AG04450 (cell line): ENCODE measurements at regions not wholly inside any gene's neighbourhood (a gene's known extent, or its start where the extent isn't known, plus 50 kb on each side); places are given as distances from the start of the nearest gene placed in this dataset.

ENCODE experiments used
- CTCF ChIA-PET: fragments of 300-600, 350-600 bp; formaldehyde crosslinking; extraction: SDS; loops from one replicate; lab custom pipeline; 2022; ENCODE audit warnings: antibody characterized with exemption, inconsistent platforms; lab: Charles Lee
- POLR2A ChIA-PET: fragments of 350-600 bp; formaldehyde crosslinking; extraction: SDS; loops from one replicate; lab custom pipeline; 2021; ENCODE audit warnings: antibody characterized with exemption, inconsistent platforms; lab: Yijun Ruan, JAX
- DNase-seq: peaks from one replicate; pipeline ENCODE4 v3.0.0-alpha.2; 2011; ENCODE audit warnings: low read depth, low spot score
- H3K27ac ChIP-seq: one replicate; pipeline ENCODE4 v1.5.1; 2012; ENCODE audit warnings: low read depth, low read length, control low read depth
- H3K27me3 ChIP-seq: one replicate; pipeline ENCODE4 v1.6.0; 2012; ENCODE audit warnings: low read length; ENCODE audit not compliant: control insufficient read depth, insufficient read depth
- H3K4me3 ChIP-seq: 2 replicates; pipeline ENCODE4 v1.5.1; 2011; ENCODE audit warnings: mild to moderate bottlenecking, low read depth, low read length, control low read depth
- H3K9me3 ChIP-seq: 2 replicates; pipeline ENCODE4 v1.5.1; 2012; ENCODE audit warnings: low read length; ENCODE audit not compliant: control insufficient read depth, insufficient read depth
- CTCF ChIP-seq: IDR thresholded peaks from 2 replicates; pipeline ENCODE4 v1.5.1; 2011; ENCODE audit warnings: low read depth, low read length, control low read depth, inconsistent platforms

GRCh38 chr13:67481445-67481844, 251.3 kb upstream of the PCDH9 start:
- no peak for TF ChIP-seq CTCF
- ChIA-PET POLR2A (no interaction called here), CTCF (no interaction called here)
- H3K9me3 ChIP-seq, result no peaks in the 10 kb centered on the region
- DNase-seq, result no peak
- H3K4me3 ChIP-seq, result no peak overlapping the region
- H3K27me3 ChIP-seq, result no peaks in the 10 kb centered on the region
- no peak overlapping the region for H3K27ac ChIP-seq

- Histone ChIP-seq H3K27me3 (no peaks in the 10 kb centered on the region), H3K27ac (no peak overlapping the region), H3K4me3 (no peak overlapping the region), H3K9me3 (no peaks in the 10 kb centered on the region)
- POLR2A ChIA-PET, result no interaction called here
- CTCF ChIA-PET, result no interaction called here
- no peak for DNase-seq
- TF ChIP-seq CTCF, result no peak
Measured at GRCh38 chr13:67474115-67474514, 244.0 kb upstream of the PCDH9 start.

- CTCF ChIA-PET, result no interaction called here
- DNase-seq, result no peak
- Histone ChIP-seq H3K27ac (no peak overlapping the region), H3K4me3 (no peak overlapping the region), H3K27me3 (no peaks in the 10 kb centered on the region), H3K9me3 (no peaks in the 10 kb centered on the region)
- POLR2A ChIA-PET, result no interaction called here
- no peak for TF ChIP-seq CTCF
Measured at GRCh38 chr13:67469623-67470022, 239.5 kb upstream of the PCDH9 start.

- CTCF ChIA-PET, result no interaction called here
- no peaks in the 10 kb centered on the region for H3K9me3 ChIP-seq
- H3K27me3 ChIP-seq, result no peaks in the 10 kb centered on the region
- DNase-seq, result no peak
- no peak overlapping the region for H3K27ac ChIP-seq
- POLR2A ChIA-PET, result no interaction called here
- no peak overlapping the region for H3K4me3 ChIP-seq
- no peak for TF ChIP-seq CTCF
Measured at GRCh38 chr13:67466569-67466968, 236.4 kb upstream of the PCDH9 start.

GRCh38 chr13:67464154-67464553, 234.0 kb upstream of the PCDH9 start:
- POLR2A ChIA-PET, result no interaction called here
- no peak overlapping the region for H3K4me3 ChIP-seq
- H3K27me3 ChIP-seq, result no peaks in the 10 kb centered on the region
- no peak overlapping the region for H3K27ac ChIP-seq
- CTCF ChIA-PET, result no interaction called here
- no peak for DNase-seq
- no peak for TF ChIP-seq CTCF
- H3K9me3 ChIP-seq, result no peaks in the 10 kb centered on the region
